ENCODE measurements at regions not wholly inside any gene's neighbourhood (a gene's known extent, or its start where the extent isn't known, plus 50 kb on each side); places are given as distances from the start of the nearest gene placed in this dataset.

DNA sequence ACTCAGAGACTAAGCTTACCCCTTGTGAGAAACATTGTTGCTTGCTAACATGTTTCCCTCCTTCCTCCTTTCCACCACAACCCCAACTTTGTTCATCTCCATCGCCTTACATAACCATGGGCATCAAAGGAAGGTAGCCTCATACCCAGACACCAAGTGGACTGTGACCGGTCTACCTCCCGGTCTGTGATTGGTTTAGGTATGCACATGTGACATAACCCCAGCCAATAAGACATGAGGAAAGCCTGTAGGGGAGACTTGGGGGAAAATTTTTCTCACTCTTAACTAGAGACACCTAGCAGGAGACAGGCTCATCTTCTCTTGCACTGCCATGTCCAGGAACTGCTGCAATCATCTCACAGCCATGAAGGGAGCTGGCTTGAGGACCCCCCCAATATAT is 120.7 kb downstream of the CDC7 start:
- CTCF ChIA-PET = no interaction called here

DNA sequence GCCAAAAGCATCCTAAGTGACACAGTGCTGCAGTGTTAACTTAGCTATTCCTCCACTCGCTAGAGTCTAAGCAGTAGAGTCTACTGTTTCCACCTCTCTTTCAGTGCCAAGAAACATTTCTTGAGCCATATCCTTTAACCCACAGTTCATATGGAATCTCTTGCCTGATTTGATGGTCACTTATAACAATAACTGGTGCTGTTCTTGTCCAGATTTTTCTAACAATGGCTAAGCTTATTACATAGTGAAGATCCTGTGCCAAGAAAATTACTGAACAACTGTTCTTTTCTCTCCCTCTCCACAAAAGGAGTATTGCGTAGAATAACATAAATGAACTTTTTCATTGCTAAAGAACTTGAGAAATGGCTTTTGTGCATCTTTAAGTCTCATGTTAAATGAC is 121.3 kb downstream of the CDC7 start:
- Mint-ChIP-seq H3K9me3 (ENCODE audit: unreplicated experiment) (no peaks in the 10 kb centered on the region), H3K36me3 (ENCODE audit: insufficient read depth, unreplicated experiment) (no peaks in the 10 kb centered on the region), H3K4me3 (ENCODE audit: unreplicated experiment) (no peak overlapping the region), H3K27me3 (ENCODE audit: insufficient read depth, unreplicated experiment) (no peaks in the 10 kb centered on the region), H3K27ac (ENCODE audit: unreplicated experiment) (no peak overlapping the region), H3K4me1 (ENCODE audit: low read depth, unreplicated experiment) (no peaks in the 10 kb centered on the region)
- POLR2A ChIA-PET = no interaction called here
- no peak overlapping the region for H3K4me3 ChIP-seq (ENCODE audit: low read depth, low read length)
- intact Hi-C loops (cut with micrococcal nuclease; ENCODE audit: unreplicated experiment) = no loop called here
- no peak for DNase-seq
- no TSS peak for BruUV-seq (replicated peaks)
- H3K4me1 ChIP-seq = peaks cover 6% of the 10 kb centered on the region
- H3K27me3 ChIP-seq (replicated peaks; ENCODE audit: control insufficient read depth, insufficient read depth, low read length) = no peaks in the 10 kb centered on the region
- CTCF ChIA-PET = no interaction called here
- no peaks in the 10 kb centered on the region for H3K9me3 ChIP-seq
- no peaks in the 10 kb centered on the region for H3K36me3 ChIP-seq (ENCODE audit: control insufficient read depth, insufficient read depth, low read length)
- TF ChIP-seq, protein P1, sequence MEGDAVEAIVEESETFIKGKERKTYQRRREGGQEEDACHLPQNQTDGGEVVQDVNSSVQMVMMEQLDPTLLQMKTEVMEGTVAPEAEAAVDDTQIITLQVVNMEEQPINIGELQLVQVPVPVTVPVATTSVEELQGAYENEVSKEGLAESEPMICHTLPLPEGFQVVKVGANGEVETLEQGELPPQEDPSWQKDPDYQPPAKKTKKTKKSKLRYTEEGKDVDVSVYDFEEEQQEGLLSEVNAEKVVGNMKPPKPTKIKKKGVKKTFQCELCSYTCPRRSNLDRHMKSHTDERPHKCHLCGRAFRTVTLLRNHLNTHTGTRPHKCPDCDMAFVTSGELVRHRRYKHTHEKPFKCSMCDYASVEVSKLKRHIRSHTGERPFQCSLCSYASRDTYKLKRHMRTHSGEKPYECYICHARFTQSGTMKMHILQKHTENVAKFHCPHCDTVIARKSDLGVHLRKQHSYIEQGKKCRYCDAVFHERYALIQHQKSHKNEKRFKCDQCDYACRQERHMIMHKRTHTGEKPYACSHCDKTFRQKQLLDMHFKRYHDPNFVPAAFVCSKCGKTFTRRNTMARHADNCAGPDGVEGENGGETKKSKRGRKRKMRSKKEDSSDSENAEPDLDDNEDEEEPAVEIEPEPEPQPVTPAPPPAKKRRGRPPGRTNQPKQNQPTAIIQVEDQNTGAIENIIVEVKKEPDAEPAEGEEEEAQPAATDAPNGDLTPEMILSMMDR (IDR thresholded peaks at IDR 0.05; ENCODE audit: insufficient read depth in 1 of 2, low read depth in 1 of 2, low read length in 1 of 2, severe bottlenecking in 1 of 2, unreplicated experiment in 1 of 2) = no peak

More for the DNA sequence above, 120.7 kb downstream of the CDC7 start:
- Mint-ChIP-seq H3K4me3 (ENCODE audit: unreplicated experiment) (no peak overlapping the region), H3K27ac (ENCODE audit: unreplicated experiment) (no peak overlapping the region), H3K36me3 (ENCODE audit: insufficient read depth, unreplicated experiment) (no peaks in the 10 kb centered on the region), H3K9me3 (ENCODE audit: unreplicated experiment) (no peaks in the 10 kb centered on the region), H3K27me3 (ENCODE audit: insufficient read depth, unreplicated experiment) (no peaks in the 10 kb centered on the region), H3K4me1 (ENCODE audit: low read depth, unreplicated experiment) (no peaks in the 10 kb centered on the region)
- DNase-seq = no peak
- Histone ChIP-seq H3K27me3 (replicated peaks; ENCODE audit: control insufficient read depth, insufficient read depth, low read length) (no peaks in the 10 kb centered on the region), H3K4me1 (peaks cover 11% of the 10 kb centered on the region), H3K36me3 (ENCODE audit: control insufficient read depth, insufficient read depth, low read length) (no peaks in the 10 kb centered on the region), H3K4me3 (ENCODE audit: low read depth, low read length) (no peak overlapping the region), H3K9me3 (no peaks in the 10 kb centered on the region)
- POLR2A ChIA-PET = no interaction called here
- TF ChIP-seq, protein P1 (IDR thresholded peaks at IDR 0.05; ENCODE audit: insufficient read depth in 1 of 2, low read depth in 1 of 2, low read length in 1 of 2, severe bottlenecking in 1 of 2, unreplicated experiment in 1 of 2) = no peak
- intact Hi-C loops (cut with micrococcal nuclease; ENCODE audit: unreplicated experiment) = no loop called here
- BruUV-seq (replicated peaks) = no TSS peak

DNA sequence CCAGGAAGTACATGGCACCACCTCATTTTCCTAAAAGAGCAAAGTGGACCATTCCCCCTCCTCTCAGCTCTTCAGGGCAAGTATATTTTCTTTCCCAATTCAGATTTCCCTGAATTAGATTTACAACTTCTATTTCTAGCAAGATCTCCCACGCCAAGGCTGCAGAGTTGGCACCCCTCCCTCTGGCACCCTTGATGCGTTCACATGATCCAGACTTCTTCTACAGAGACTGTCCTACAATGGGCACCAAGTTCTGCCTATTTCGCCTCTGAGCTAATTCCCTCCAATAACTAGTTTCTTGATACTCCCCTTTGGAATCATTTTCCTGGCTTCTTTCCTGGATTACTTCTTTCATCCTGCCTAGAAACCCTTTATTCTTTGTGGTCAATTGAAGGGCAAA is 122.0 kb downstream of the CDC7 start:
- CTCF ChIA-PET = no interaction called here
- POLR2A ChIA-PET = no interaction called here
- Mint-ChIP-seq H3K27me3 (ENCODE audit: insufficient read depth, unreplicated experiment) (no peaks in the 10 kb centered on the region), H3K4me3 (ENCODE audit: unreplicated experiment) (no peak overlapping the region), H3K9me3 (ENCODE audit: unreplicated experiment) (no peaks in the 10 kb centered on the region), H3K36me3 (ENCODE audit: insufficient read depth, unreplicated experiment) (no peaks in the 10 kb centered on the region), H3K27ac (ENCODE audit: unreplicated experiment) (no peak overlapping the region), H3K4me1 (ENCODE audit: low read depth, unreplicated experiment) (no peaks in the 10 kb centered on the region)
- no peak overlapping the region for H3K4me3 ChIP-seq (ENCODE audit: low read depth, low read length)
- H3K27me3 ChIP-seq (replicated peaks; ENCODE audit: control insufficient read depth, insufficient read depth, low read length) = no peaks in the 10 kb centered on the region
- DNase-seq = no peak
- TF ChIP-seq, protein P1 (IDR thresholded peaks at IDR 0.05; ENCODE audit: insufficient read depth in 1 of 2, low read depth in 1 of 2, low read length in 1 of 2, severe bottlenecking in 1 of 2, unreplicated experiment in 1 of 2) = no peak
- intact Hi-C loops (cut with micrococcal nuclease; ENCODE audit: unreplicated experiment) = no loop called here
- no peaks in the 10 kb centered on the region for H3K36me3 ChIP-seq (ENCODE audit: control insufficient read depth, insufficient read depth, low read length)
- H3K9me3 ChIP-seq = no peaks in the 10 kb centered on the region
- H3K4me1 ChIP-seq = no peaks in the 10 kb centered on the region
- no TSS peak for BruUV-seq (replicated peaks)

Measured in Caco-2 (cell line).